ENCODE measurements at regions not wholly inside any gene's neighbourhood (a gene's known extent, or its start where the extent isn't known, plus 50 kb on each side); places are given as distances from the start of the nearest gene placed in this dataset.

DNA sequence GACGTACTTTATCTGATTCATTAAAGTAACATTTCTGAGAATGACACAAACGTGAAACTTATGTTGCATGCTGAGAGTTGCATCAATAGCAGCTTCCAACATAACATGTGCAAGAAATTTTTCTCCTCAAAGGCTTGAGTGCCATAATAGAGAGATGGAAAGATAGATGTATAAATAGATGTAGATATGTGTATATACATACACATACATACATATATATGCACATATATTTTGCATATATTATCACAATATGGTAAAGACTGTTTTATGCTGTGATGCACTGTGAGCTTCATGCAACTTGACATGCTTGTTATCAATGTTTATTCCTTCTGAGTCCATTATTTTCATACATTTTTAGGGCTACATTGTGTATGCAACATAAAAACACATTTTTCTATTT, 270.6 kb upstream of the GALNTL6 start:
- TF ChIP-seq, protein P1, sequence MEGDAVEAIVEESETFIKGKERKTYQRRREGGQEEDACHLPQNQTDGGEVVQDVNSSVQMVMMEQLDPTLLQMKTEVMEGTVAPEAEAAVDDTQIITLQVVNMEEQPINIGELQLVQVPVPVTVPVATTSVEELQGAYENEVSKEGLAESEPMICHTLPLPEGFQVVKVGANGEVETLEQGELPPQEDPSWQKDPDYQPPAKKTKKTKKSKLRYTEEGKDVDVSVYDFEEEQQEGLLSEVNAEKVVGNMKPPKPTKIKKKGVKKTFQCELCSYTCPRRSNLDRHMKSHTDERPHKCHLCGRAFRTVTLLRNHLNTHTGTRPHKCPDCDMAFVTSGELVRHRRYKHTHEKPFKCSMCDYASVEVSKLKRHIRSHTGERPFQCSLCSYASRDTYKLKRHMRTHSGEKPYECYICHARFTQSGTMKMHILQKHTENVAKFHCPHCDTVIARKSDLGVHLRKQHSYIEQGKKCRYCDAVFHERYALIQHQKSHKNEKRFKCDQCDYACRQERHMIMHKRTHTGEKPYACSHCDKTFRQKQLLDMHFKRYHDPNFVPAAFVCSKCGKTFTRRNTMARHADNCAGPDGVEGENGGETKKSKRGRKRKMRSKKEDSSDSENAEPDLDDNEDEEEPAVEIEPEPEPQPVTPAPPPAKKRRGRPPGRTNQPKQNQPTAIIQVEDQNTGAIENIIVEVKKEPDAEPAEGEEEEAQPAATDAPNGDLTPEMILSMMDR (IDR thresholded peaks at IDR 0.05), result no peak
- peaks cover 32% of the 10 kb centered on the region for H3K9me3 Mint-ChIP-seq
- no peak overlapping the region for H3K27ac Mint-ChIP-seq
- DNase-seq, result no peak
- no peaks in the 10 kb centered on the region for H3K36me3 Mint-ChIP-seq (ENCODE audit: low read depth)
- H3K4me3 Mint-ChIP-seq, result no peak overlapping the region
- H3K4me1 Mint-ChIP-seq (ENCODE audit: low read depth), result no peaks in the 10 kb centered on the region
- peaks cover 2% of the 10 kb centered on the region; the same call in 1 of the 2 replicates for H3K27me3 Mint-ChIP-seq (ENCODE audit: insufficient read depth)

GRCh38 chr4:171538601-171539100, 274.6 kb upstream of the GALNTL6 start:
- Mint-ChIP-seq H3K4me1 (ENCODE audit: low read depth) (no peaks in the 10 kb centered on the region), H3K36me3 (ENCODE audit: low read depth) (no peaks in the 10 kb centered on the region), H3K4me3 (no peak overlapping the region), H3K27me3 (ENCODE audit: insufficient read depth) (no peaks in the 10 kb centered on the region), H3K27ac (no peak overlapping the region), H3K9me3 (peaks cover 50% of the 10 kb centered on the region)
- TF ChIP-seq, protein P1 (IDR thresholded peaks at IDR 0.05), result no peak
- DNase-seq, result no peak

DNA sequence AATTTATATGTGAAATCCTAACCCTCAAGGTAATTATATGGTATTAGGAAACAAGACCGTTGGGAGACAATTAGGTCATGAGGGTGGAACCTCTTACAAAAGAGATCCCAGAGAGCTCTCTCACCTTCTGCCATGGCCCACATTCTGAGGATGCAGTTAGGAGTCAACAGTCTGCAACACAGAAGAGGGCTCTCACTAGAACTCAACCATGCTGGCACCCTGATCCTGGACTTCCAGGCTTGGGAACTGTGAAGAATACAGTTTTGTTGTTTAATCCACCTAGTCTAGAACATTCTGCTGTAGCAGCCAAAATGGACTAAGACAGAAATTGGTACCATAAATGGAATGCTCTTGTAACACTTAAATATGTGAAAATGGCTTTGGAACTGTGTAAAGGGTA, 278.8 kb upstream of the GALNTL6 start:
- H3K4me3 Mint-ChIP-seq, result no peak overlapping the region
- no peaks in the 10 kb centered on the region for H3K36me3 Mint-ChIP-seq (ENCODE audit: low read depth)
- H3K4me1 Mint-ChIP-seq (ENCODE audit: low read depth), result no peaks in the 10 kb centered on the region
- H3K27ac Mint-ChIP-seq, result no peak overlapping the region
- H3K9me3 Mint-ChIP-seq, result peaks cover 44% of the 10 kb centered on the region
- DNase-seq, result no peak
- TF ChIP-seq, protein P1 (IDR thresholded peaks at IDR 0.05), result no peak
- H3K27me3 Mint-ChIP-seq (ENCODE audit: insufficient read depth), result no peaks in the 10 kb centered on the region

DNA sequence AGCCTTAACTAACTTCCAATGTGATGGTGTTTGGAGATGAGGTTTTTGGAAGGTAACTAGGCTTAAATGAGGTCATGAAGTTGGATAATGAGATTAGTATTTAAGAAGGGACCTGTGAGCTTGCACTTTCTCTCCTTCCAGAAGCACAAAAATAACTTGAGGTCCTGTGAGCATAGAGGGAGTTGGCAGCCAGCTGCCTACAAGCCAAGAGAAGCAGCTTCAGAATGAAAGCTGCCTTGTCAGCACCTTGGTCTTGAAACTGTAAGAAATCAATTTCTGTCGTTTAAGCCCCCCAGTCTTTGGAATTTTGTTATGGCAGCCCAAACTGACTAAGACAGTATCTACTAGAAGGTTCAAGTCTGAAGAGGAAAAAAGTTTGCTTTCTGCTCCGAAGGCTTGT, 280.2 kb upstream of the GALNTL6 start:
- no peaks in the 10 kb centered on the region for H3K27me3 Mint-ChIP-seq (ENCODE audit: insufficient read depth)
- no peak overlapping the region for H3K4me3 Mint-ChIP-seq
- no peak for DNase-seq
- H3K27ac Mint-ChIP-seq, result no peak overlapping the region
- TF ChIP-seq, protein P1 (IDR thresholded peaks at IDR 0.05), result no peak
- peaks cover 37% of the 10 kb centered on the region for H3K9me3 Mint-ChIP-seq
- H3K36me3 Mint-ChIP-seq (ENCODE audit: low read depth), result no peaks in the 10 kb centered on the region
- no peaks in the 10 kb centered on the region for H3K4me1 Mint-ChIP-seq (ENCODE audit: low read depth)

DNA sequence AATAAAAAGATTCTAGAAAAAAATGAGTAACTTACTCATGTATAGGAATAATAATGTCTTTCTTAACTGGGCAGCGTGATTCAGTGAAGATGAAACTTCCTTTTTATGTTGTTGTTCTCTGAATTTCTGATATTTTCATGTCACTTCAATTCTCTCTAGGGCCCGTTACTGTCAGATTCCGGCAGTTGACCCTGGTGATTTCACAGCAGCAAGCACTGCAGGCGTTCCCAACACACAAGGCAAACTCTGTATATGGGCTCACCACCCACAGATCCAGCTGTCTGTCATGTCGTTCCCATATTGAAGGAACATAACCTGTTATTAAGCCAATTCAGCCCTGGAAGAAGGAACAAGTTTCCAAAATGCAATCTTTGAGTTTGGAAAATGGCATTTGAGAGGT, 288.3 kb upstream of the GALNTL6 start:
- Mint-ChIP-seq H3K4me3 (no peak overlapping the region), H3K4me1 (ENCODE audit: low read depth) (no peaks in the 10 kb centered on the region), H3K27ac (no peak overlapping the region), H3K36me3 (ENCODE audit: low read depth) (no peaks in the 10 kb centered on the region), H3K9me3 (peaks cover 9% of the 10 kb centered on the region), H3K27me3 (ENCODE audit: insufficient read depth) (no peaks in the 10 kb centered on the region)
- no peak for DNase-seq
- TF ChIP-seq, protein P1 (IDR thresholded peaks at IDR 0.05), result no peak

GRCh38 chr4:171521726-171522125, 291.5 kb upstream of the GALNTL6 start:
- DNase-seq, result no peak
- Mint-ChIP-seq H3K4me1 (ENCODE audit: low read depth) (no peaks in the 10 kb centered on the region), H3K27me3 (ENCODE audit: insufficient read depth) (no peaks in the 10 kb centered on the region), H3K4me3 (no peak overlapping the region), H3K27ac (no peak overlapping the region), H3K9me3 (peaks cover 19% of the 10 kb centered on the region), H3K36me3 (ENCODE audit: low read depth) (no peaks in the 10 kb centered on the region)
- TF ChIP-seq, protein P1 (IDR thresholded peaks at IDR 0.05), result no peak

Data from HFFc6 (cell line).